Forelimb muscle (tissue), 1 donor: ENCODE measurements at regions not wholly inside any gene's neighbourhood (a gene's known extent, or its start where the extent isn't known, plus 50 kb on each side); places are given as distances from the start of the nearest gene placed in this dataset.
"Not testable (repeated sequence)": the region's sequence is repeated elsewhere in the genome, so short reads cannot be mapped to it uniquely, and the experiment has no call there.

ENCODE experiments used
- DNase-seq: peaks from one replicate; pipeline ENCODE4 v3.0.0-alpha.2; 2013; ENCODE audit warnings: low read depth

- DNase-seq: no peak
These were observed 465.8 kb upstream of the PLXNA2 start for GRCh38 chr1:208709981-208710380.

- no peak for DNase-seq
These were observed 470.1 kb upstream of the PLXNA2 start for GRCh38 chr1:208714323-208714722.

GRCh38 chr1:208717525-208717924 lies 473.3 kb upstream of the PLXNA2 start:
- no peak for DNase-seq

- DNase-seq: no peak
These were observed 478.4 kb upstream of the PLXNA2 start for GRCh38 chr1:208722592-208722991.

- no peak for DNase-seq
These were observed 479.9 kb upstream of the PLXNA2 start for GRCh38 chr1:208724079-208724478.

GRCh38 chr1:208728815-208729214 lies 484.6 kb upstream of the PLXNA2 start:
- DNase-seq: no peak

- no peak for DNase-seq
These were observed 488.0 kb upstream of the PLXNA2 start for GRCh38 chr1:208731981-208732821.

- no peak for DNase-seq
These were observed 493.0 kb upstream of the PLXNA2 start for GRCh38 chr1:208737161-208737560.

GRCh38 chr1:208737922-208738321 lies 493.7 kb upstream of the PLXNA2 start:
- DNase-seq: no peak

- not testable (repeated sequence) for DNase-seq
These were observed 495.5 kb upstream of the PLXNA2 start for GRCh38 chr1:208739636-208740035.

- DNase-seq: no peak
These were observed 497.1 kb upstream of the PLXNA2 start for GRCh38 chr1:208741296-208741695.

- no peak for DNase-seq
These were observed 499.2 kb upstream of the PLXNA2 start for GRCh38 chr1:208743361-208743760.

GRCh38 chr1:208747979-208748378 lies 503.8 kb upstream of the PLXNA2 start:
- no peak for DNase-seq

- DNase-seq: no peak
These were observed 504.4 kb upstream of the PLXNA2 start for GRCh38 chr1:208748387-208749165.

- no peak for DNase-seq
These were observed 512.3 kb upstream of the PLXNA2 start for GRCh38 chr1:208756339-208756981.

- no peak for DNase-seq
These were observed 513.7 kb upstream of the PLXNA2 start for GRCh38 chr1:208757846-208758245.

- no peak for DNase-seq
These were observed 515.1 kb upstream of the PLXNA2 start for GRCh38 chr1:208759255-208759654.

- no peak for DNase-seq
These were observed 519.8 kb upstream of the PLXNA2 start for GRCh38 chr1:208763971-208764370.

GRCh38 chr1:208766832-208767231 lies 522.6 kb upstream of the PLXNA2 start:
- no peak for DNase-seq

- no peak for DNase-seq
These were observed 523.6 kb upstream of the PLXNA2 start for GRCh38 chr1:208767816-208768215.

GRCh38 chr1:208772891-208773290 lies 528.7 kb upstream of the PLXNA2 start:
- DNase-seq: no peak

- no peak for DNase-seq
These were observed 531.7 kb upstream of the PLXNA2 start for GRCh38 chr1:208775841-208776240.

- no peak for DNase-seq
These were observed 534.2 kb upstream of the PLXNA2 start for GRCh38 chr1:208778417-208778816.
